GM12878 (cell line): ENCODE measurements at regions not wholly inside any gene's neighbourhood (a gene's known extent, or its start where the extent isn't known, plus 50 kb on each side); places are given as distances from the start of the nearest gene placed in this dataset.
"Not testable (repeated sequence)": the region's sequence is repeated elsewhere in the genome, so short reads cannot be mapped to it uniquely, and the experiment has no call there.

Experiments
- ATAC-seq: fragments of 200-7000 bp; cut with Tn5 transposase; 3 replicates; pipeline ENCODE4 v1.9.1; 2020; ENCODE audit warnings: mild to moderate bottlenecking, moderate library complexity
- BruUV-seq: library from RNA; stranded (reverse); fragments of 400-500 nt; replicated peaks from 2 replicates; lab custom pipeline; 2021; lab: Mats Ljungman, UMichigan
- CTCF ChIA-PET: fragments of 300-600 bp; sonication (Branson Sonifier 250); formaldehyde crosslinking; extraction: SDS; loops from one replicate; lab custom pipeline; 2021; ENCODE audit warnings: inconsistent platforms; lab: Yijun Ruan, JAX
- POLR2A ChIA-PET: fragments of 350-600 bp; formaldehyde crosslinking; extraction: SDS; loops from one replicate; lab custom pipeline; 2021; ENCODE audit warnings: inconsistent platforms; lab: Charles Lee
- RAD21 ChIA-PET: fragments of 300-600 bp; sonication (Branson Sonifier 250); formaldehyde crosslinking; loops from one replicate; lab custom pipeline; 2023; ENCODE audit warnings: antibody characterized with exemption; ENCODE audit not compliant: unreplicated experiment; lab: Charles Lee
- SMC1A ChIA-PET: fragments of 300-600 bp; sonication (Branson Sonifier 250); formaldehyde crosslinking; loops from one replicate; lab custom pipeline; 2023; ENCODE audit not compliant: unreplicated experiment, uncharacterized antibody; lab: Charles Lee
- DNase-seq: peaks from one replicate; pipeline ENCODE4 v3.0.0-alpha.2; 2011; ENCODE audit warnings: low read depth, low spot score
- FAIRE-seq: peaks from 3 replicates; lab custom pipeline; 2011; peaks lifted over from hg19 to GRCh38; lab: Jason Lieb, UNC
- H2AFZ ChIP-seq: 2 replicates; pipeline ENCODE4 v1.6.0; 2011; ENCODE audit warnings: low read depth, low read length, control low read depth; ENCODE audit not compliant: control insufficient read depth
- H3K27ac ChIP-seq: 2 replicates; pipeline ENCODE4 v1.5.1; 2011; ENCODE audit warnings: control low read depth; ENCODE audit not compliant: control insufficient read depth, insufficient read depth
- H3K27me3 ChIP-seq, 2 experiments: replicated peaks in 1 of 2; 2 replicates each; pipeline versions ENCODE4 v1.6.0 to v1.6.1; 2011; ENCODE audit warnings: low read length in 1 of 2; ENCODE audit not compliant: control insufficient read depth in 2 of 2, insufficient read depth in 2 of 2
- H3K36me3 ChIP-seq, 2 experiments: 2 replicates each; pipeline ENCODE4 v1.5.1; 2011; ENCODE audit warnings: low read length in 1 of 2; ENCODE audit not compliant: control insufficient read depth in 2 of 2, insufficient read depth in 2 of 2
- H3K4me1 ChIP-seq: 2 replicates; pipeline ENCODE4 v1.6.1; 2011; ENCODE audit warnings: mild to moderate bottlenecking, low read length, moderate library complexity, mixed read lengths; ENCODE audit not compliant: control insufficient read depth, insufficient read depth
- H3K4me2 ChIP-seq: 2 replicates; pipeline ENCODE4 v1.6.0; 2011; ENCODE audit warnings: control low read depth; ENCODE audit not compliant: control insufficient read depth, insufficient read depth
- H3K4me3 ChIP-seq: fragments of 200-600 bp; sonication (generic); 2 replicates; pipeline ENCODE4 v1.5.1; 2016
- H3K79me2 ChIP-seq: 2 replicates; pipeline ENCODE4 v1.6.0; 2011; ENCODE audit warnings: low read length; ENCODE audit not compliant: control insufficient read depth, insufficient read depth
- H3K9ac ChIP-seq: 2 replicates; pipeline ENCODE4 v1.8.0; 2011; ENCODE audit warnings: low read length, control low read depth, mixed read lengths; ENCODE audit not compliant: control insufficient read depth, insufficient read depth
- H3K9me3 ChIP-seq: replicated peaks from 3 replicates; pipeline ENCODE4 v1.5.1; 2011; ENCODE audit warnings: mild to moderate bottlenecking, low read length; ENCODE audit not compliant: control insufficient read depth, insufficient read depth
- H4K20me1 ChIP-seq: 2 replicates; pipeline ENCODE4 v1.6.0; 2011; ENCODE audit not compliant: control insufficient read depth, insufficient read depth
- HDGF ChIP-seq: fragments of 450-650 bp; IDR thresholded peaks from 2 replicates; pipeline ENCODE4 v1.6.1; 2016; ENCODE audit warnings: antibody characterized with exemption
- WGBS: methylation state at CpG from one replicate; pipeline ENCODE4 v1.1.6; 2016; ENCODE audit warnings: low lambda C conversion rate; ENCODE audit not compliant: insufficient replicate concordance, insufficient coverage; ENCODE audit errors: missing lambda C conversion rate; 5-methylcytosine and 5-hydroxymethylcytosine counted together
- in situ Hi-C: fragments of 300-500 bp; cut with MboI; formaldehyde crosslinking; loops from 9 replicates; pipeline ENCODE4 v1.14.3; 2018; ENCODE audit warnings: mixed read lengths
- intact Hi-C: fragments of 100-400 bp; cut with micrococcal nuclease; formaldehyde crosslinking; loops from one replicate; pipeline ENCODE4 v1.14.2; 2022; ENCODE audit not compliant: unreplicated experiment

GRCh38 chr12:131540138-131540623, 170.7 kb upstream of the SFSWAP start:
- no peak overlapping the region for H3K4me2 ChIP-seq
- in situ Hi-C loops (no loop called here), intact Hi-C loops (no loop called here)
- no peaks in the 10 kb centered on the region for H4K20me1 ChIP-seq
- H3K4me3 ChIP-seq = no peak overlapping the region
- no peaks in the 10 kb centered on the region for H3K79me2 ChIP-seq
- WGBS = 83% methylated on average over 4 of the region's 4 CpGs
- no peak for DNase-seq
- ChIA-PET SMC1A (no interaction called here), POLR2A (no interaction called here), RAD21 (no interaction called here), CTCF (no interaction called here)
- H3K9me3 ChIP-seq = no peaks in the 10 kb centered on the region; the same call in 2 of the 3 replicates
- H3K36me3 ChIP-seq = no peaks in the 10 kb centered on the region
- H3K4me1 ChIP-seq = no peaks in the 10 kb centered on the region
- no peaks in the 10 kb centered on the region for H3K27me3 ChIP-seq
- no peak overlapping the region for H2AFZ ChIP-seq
- H3K9ac ChIP-seq = no peak overlapping the region
- no peak overlapping the region for H3K27ac ChIP-seq
- no peak for FAIRE-seq
- no peak for ATAC-seq
- TF ChIP-seq HDGF = no peak
- BruUV-seq = no TSS peak

- H3K9ac ChIP-seq, FAIRE-seq, H3K4me1 ChIP-seq, H3K4me3 ChIP-seq, H4K20me1 ChIP-seq, H2AFZ ChIP-seq, DNase-seq, BruUV-seq, H3K79me2 ChIP-seq, H3K36me3 ChIP-seq, RAD21 ChIA-PET, intact Hi-C loops, H3K27me3 ChIP-seq, H3K9me3 ChIP-seq, ATAC-seq, H3K27ac ChIP-seq, SMC1A ChIA-PET, H3K4me2 ChIP-seq, in situ Hi-C loops, CTCF ChIA-PET, POLR2A ChIA-PET: not testable (repeated sequence)
- WGBS = 0% methylated on average over 1 of the region's 1 CpG
Observed at GRCh38 chr12:131541512-131541911, 169.4 kb upstream of the SFSWAP start.
